ENCODE measurements at regions not wholly inside any gene's neighbourhood (a gene's known extent, or its start where the extent isn't known, plus 50 kb on each side); places are given as distances from the start of the nearest gene placed in this dataset.

- no peak for TF ChIP-seq POLR2A (IDR thresholded peaks at IDR 0.05)
- TF ChIP-seq, protein P1, sequence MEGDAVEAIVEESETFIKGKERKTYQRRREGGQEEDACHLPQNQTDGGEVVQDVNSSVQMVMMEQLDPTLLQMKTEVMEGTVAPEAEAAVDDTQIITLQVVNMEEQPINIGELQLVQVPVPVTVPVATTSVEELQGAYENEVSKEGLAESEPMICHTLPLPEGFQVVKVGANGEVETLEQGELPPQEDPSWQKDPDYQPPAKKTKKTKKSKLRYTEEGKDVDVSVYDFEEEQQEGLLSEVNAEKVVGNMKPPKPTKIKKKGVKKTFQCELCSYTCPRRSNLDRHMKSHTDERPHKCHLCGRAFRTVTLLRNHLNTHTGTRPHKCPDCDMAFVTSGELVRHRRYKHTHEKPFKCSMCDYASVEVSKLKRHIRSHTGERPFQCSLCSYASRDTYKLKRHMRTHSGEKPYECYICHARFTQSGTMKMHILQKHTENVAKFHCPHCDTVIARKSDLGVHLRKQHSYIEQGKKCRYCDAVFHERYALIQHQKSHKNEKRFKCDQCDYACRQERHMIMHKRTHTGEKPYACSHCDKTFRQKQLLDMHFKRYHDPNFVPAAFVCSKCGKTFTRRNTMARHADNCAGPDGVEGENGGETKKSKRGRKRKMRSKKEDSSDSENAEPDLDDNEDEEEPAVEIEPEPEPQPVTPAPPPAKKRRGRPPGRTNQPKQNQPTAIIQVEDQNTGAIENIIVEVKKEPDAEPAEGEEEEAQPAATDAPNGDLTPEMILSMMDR (IDR thresholded peaks at IDR 0.05 in 8 of 11, conservative IDR thresholded peaks at IDR 0.05 in 3 of 11): no peak
Observed at GRCh38 chr3:135325096-135325495, 530.0 kb downstream of the EPHB1 start.

All from spleen (tissue), 7 donors.